ENCODE measurements at regions not wholly inside any gene's neighbourhood (a gene's known extent, or its start where the extent isn't known, plus 50 kb on each side); places are given as distances from the start of the nearest gene placed in this dataset.
"Not testable (repeated sequence)": the region's sequence is repeated elsewhere in the genome, so short reads cannot be mapped to it uniquely, and the experiment has no call there.

GRCh38 chr2:60213865-60214625, 339.4 kb downstream of the BCL11A start:
- TF ChIP-seq CTCF (IDR thresholded peaks at IDR 0.05) = peak in 2 of 5 experiments; percentile 7 to 16
- TF ChIP-seq POLR2AphosphoS5 (IDR thresholded peaks at IDR 0.05) = peak; percentile 13 to 90 (median 79)
- no peak for TF ChIP-seq EP300 (IDR thresholded peaks at IDR 0.05; ENCODE audit: low read depth)
- TF ChIP-seq POLR2A (IDR thresholded peaks at IDR 0.05) = peak; percentile 80
- Histone ChIP-seq H3K4me3 (peak overlapping the region in 3 of 4 donors; percentile 3 to 43 (median 31)), H3K36me3 (no peaks in the 10 kb centered on the region), H3K27ac (peak overlapping the region; percentile 60 to 87 (median 73)), H3K4me1 (peaks cover 0 to 47% (median 30%) of the 10 kb centered on the region in 4 donors), H3K27me3 (no peaks in the 10 kb centered on the region), H3K9me3 (no peaks in the 10 kb centered on the region)
- intact Hi-C loops (cut with DNase I; ENCODE audit: low total_unique reads) = no loop called here
- WGBS, 2 donors (ENCODE audit: low coverage in 1 of 2) = 44 to 63% methylated on average over 12 to 16 of the region's 16 CpGs
- in situ Hi-C loops (cut with MboI; ENCODE audit: low pct_ligation_motif_present in 1 of 4, low pct_unique_long_range_greater_than_20kb in 1 of 4, low sequenced_read_pairs in 3 of 4) = no loop called here
- DNase-seq = peak; percentile 75

- peaks cover 0 to 47% (median 30%) of the 10 kb centered on the region in 4 donors for H3K4me1 ChIP-seq
- TF ChIP-seq POLR2A (IDR thresholded peaks at IDR 0.05) (no peak), EP300 (IDR thresholded peaks at IDR 0.05; ENCODE audit: low read depth) (no peak), POLR2AphosphoS5 (IDR thresholded peaks at IDR 0.05) (no peak), CTCF (IDR thresholded peaks at IDR 0.05) (no peak)
- in situ Hi-C loops (cut with MboI; ENCODE audit: low pct_ligation_motif_present in 1 of 4, low pct_unique_long_range_greater_than_20kb in 1 of 4, low sequenced_read_pairs in 3 of 4) (no loop called here), intact Hi-C loops (cut with DNase I; ENCODE audit: low total_unique reads) (no loop called here)
- 57 to 73% methylated on average over 2 to 3 of the region's 3 CpGs for WGBS, 2 donors (ENCODE audit: low coverage in 1 of 2)
- no peaks in the 10 kb centered on the region for H3K36me3 ChIP-seq
- H3K4me3 ChIP-seq = no peak overlapping the region
- H3K27me3 ChIP-seq = no peaks in the 10 kb centered on the region
- DNase-seq = no peak
- peak overlapping the region in 3 of 4 donors; percentile 30 to 60 (median 36) for H3K27ac ChIP-seq
- no peaks in the 10 kb centered on the region for H3K9me3 ChIP-seq
Observed at GRCh38 chr2:60212181-60212945, 341.1 kb downstream of the BCL11A start.

GRCh38 chr2:60189006-60189405, 364.4 kb downstream of the BCL11A start:
- WGBS, 2 donors (ENCODE audit: low coverage in 1 of 2) = 93 to 95% methylated on average over 11 to 19 of the region's 19 CpGs
- intact Hi-C loops (cut with DNase I; ENCODE audit: low total_unique reads) = not testable (repeated sequence)

GRCh38 chr2:60175290-60175689, 378.2 kb downstream of the BCL11A start:
- in situ Hi-C loops (cut with MboI; ENCODE audit: low pct_ligation_motif_present in 1 of 4, low pct_unique_long_range_greater_than_20kb in 1 of 4, low sequenced_read_pairs in 3 of 4) = no loop called here
- no peak overlapping the region for H3K27ac ChIP-seq

More at GRCh38 chr2:60189006-60189405, 364.4 kb downstream of the BCL11A start:
- H3K27ac ChIP-seq; H3K27me3 ChIP-seq; H3K36me3 ChIP-seq; H3K9me3 ChIP-seq; in situ Hi-C loops (cut with MboI; ENCODE audit: low pct_ligation_motif_present in 1 of 4, low pct_unique_long_range_greater_than_20kb in 1 of 4, low sequenced_read_pairs in 3 of 4); DNase-seq; H3K4me3 ChIP-seq; H3K4me1 ChIP-seq: not testable (repeated sequence)

More at GRCh38 chr2:60175290-60175689, 378.2 kb downstream of the BCL11A start:
- Histone ChIP-seq H3K27me3 (no peaks in the 10 kb centered on the region), H3K4me1 (no peaks in the 10 kb centered on the region), H3K36me3 (no peaks in the 10 kb centered on the region), H3K4me3 (no peak overlapping the region), H3K9me3 (no peaks in the 10 kb centered on the region)
- intact Hi-C loops (cut with DNase I; ENCODE audit: low total_unique reads) = no loop called here
- TF ChIP-seq POLR2A (IDR thresholded peaks at IDR 0.05) (no peak), POLR2AphosphoS5 (IDR thresholded peaks at IDR 0.05) (no peak), CTCF (IDR thresholded peaks at IDR 0.05) (no peak), EP300 (IDR thresholded peaks at IDR 0.05; ENCODE audit: low read depth) (no peak)
- no peak for DNase-seq

All from transverse colon (tissue), 4 donors.